ENCODE measurements at regions not wholly inside any gene's neighbourhood (a gene's known extent, or its start where the extent isn't known, plus 50 kb on each side); places are given as distances from the start of the nearest gene placed in this dataset.

GRCh38 chr13:33711436-33711835 lies 106.5 kb upstream of the RFC3 start:
- DNase-seq (ENCODE audit: low read depth) = no peak

DNA sequence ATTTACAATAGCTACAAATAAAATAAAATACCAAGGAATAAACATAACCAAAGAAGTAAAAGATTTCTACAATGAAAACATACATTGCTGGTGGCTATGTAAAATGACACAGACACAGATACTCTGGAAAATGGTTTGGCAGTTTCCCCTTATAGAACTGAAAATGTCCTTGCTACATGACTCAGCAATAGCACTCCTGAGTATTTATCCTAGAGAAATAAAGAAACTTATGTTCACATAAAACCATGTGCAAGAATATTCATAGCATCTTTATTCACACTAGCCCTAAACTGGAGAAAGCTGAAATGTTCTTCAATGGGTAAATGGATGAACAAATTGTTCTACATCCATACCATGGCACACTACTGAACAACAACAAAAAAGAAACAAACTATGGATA lies 100.2 kb upstream of the RFC3 start:
- DNase-seq (ENCODE audit: low read depth) = no peak

- no peak for DNase-seq (ENCODE audit: low read depth)
These were observed 96.2 kb upstream of the RFC3 start for GRCh38 chr13:33721724-33722123.

DNA sequence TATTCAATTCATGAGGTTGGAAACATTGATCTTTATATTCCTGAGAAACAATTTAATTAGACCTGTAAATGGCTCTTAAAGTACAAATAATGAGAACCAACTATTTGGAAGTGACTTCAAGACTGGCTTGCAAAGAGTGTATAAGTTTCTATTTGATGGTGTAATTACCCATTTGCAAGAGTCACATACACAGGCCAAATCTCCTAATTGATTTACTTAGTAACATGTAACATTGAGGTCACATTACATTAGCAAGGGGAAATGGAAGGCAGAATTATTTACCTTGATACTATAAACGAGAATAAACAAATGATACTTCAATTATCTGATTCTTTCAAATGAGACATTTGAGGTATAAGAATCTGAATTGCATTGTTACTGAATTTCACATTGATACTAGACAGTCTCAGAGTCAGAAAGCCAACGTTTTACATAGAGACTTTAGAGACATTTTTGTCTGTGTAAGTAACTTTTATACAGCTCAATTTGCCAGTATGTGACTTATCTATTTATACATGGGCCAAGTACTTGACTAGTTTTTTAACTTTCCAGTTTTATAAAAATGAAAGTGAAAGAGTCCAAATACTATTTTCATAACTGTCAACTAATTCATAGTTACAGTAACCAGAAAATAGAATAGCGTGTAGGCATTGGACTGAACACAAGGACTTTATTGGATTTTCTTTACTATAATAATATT lies 95.6 kb upstream of the RFC3 start:
- no peak for DNase-seq (ENCODE audit: low read depth)

DNA sequence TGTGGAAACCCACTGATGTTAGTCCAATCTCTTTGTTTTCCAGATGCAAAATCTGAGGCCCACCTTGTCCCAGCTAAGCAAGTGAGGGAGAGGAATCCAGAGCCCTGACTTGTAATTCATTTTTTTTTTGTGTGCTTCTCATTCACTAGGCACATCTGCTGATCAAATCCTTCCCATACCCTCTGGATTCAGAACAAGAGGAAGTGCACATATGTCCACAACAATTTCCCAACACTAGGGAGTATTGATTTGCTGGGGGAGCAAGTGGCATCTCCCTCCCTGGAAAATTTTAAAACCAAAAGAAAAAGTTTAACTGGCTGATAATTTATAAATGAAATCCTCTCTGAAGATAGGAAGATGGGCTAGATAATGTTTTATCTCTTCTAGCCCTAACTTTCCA lies 94.6 kb upstream of the RFC3 start:
- no peak for DNase-seq (ENCODE audit: low read depth)

GRCh38 chr13:33723772-33724435 lies 94.0 kb upstream of the RFC3 start:
- DNase-seq (ENCODE audit: low read depth) = no peak

GRCh38 chr13:33725340-33725739 lies 92.6 kb upstream of the RFC3 start:
- no peak for DNase-seq (ENCODE audit: low read depth)

GRCh38 chr13:33727297-33728083 lies 90.5 kb upstream of the RFC3 start:
- DNase-seq (ENCODE audit: low read depth) = no peak

GRCh38 chr13:33728271-33729037 lies 89.5 kb upstream of the RFC3 start:
- DNase-seq (ENCODE audit: low read depth) = no peak

DNA sequence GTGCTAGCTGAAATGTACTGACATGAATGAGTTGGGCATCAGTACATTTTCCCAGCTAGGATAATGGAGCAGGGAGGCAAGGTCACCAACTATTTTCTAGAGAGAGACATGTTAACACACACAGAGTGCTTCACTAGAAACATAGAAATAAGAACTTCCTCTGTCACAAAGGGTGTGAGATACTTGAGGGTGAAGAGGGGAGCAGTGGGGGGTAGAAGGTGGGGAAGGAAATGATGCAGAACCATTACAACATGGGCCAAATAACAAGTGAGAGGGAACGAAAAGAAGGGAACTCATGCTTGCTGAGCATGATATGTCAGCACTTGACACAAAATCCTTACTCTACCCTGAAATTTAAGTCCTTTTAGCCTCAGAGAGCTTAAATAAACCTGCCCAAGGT lies 87.8 kb upstream of the RFC3 start:
- no peak for DNase-seq (ENCODE audit: low read depth)

- no peak for DNase-seq (ENCODE audit: low read depth)
These were observed 87.3 kb upstream of the RFC3 start for GRCh38 chr13:33730619-33731018.

DNA sequence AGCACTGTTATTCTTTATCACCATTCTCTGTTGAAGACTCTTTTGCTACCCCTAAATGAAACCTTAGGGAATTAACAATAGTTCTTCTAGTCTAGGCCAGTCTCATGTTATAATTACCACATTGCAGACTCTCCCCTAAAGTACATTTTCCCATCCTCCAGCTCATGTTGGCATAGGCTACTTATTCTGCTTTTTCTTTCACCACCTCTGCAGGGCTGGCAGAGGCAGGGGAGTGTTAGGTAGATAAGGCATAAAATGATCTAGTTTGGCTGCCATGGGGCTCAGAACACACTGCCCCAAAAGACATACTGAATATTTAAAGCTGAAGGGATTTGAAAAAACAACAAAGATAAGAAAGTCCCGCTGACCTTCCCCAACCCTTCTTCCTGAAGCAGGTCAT lies 82.7 kb upstream of the RFC3 start:
- no peak for DNase-seq (ENCODE audit: low read depth)

GRCh38 chr13:33739254-33739653 lies 78.7 kb upstream of the RFC3 start:
- DNase-seq (ENCODE audit: low read depth) = no peak

- DNase-seq (ENCODE audit: low read depth) = no peak
These were observed 77.8 kb upstream of the RFC3 start for GRCh38 chr13:33740134-33740538.

GRCh38 chr13:33742321-33742720 lies 75.6 kb upstream of the RFC3 start:
- no peak for DNase-seq (ENCODE audit: low read depth)

- no peak for DNase-seq (ENCODE audit: low read depth)
These were observed 74.2 kb upstream of the RFC3 start for GRCh38 chr13:33743438-33744368.

- no peak for DNase-seq (ENCODE audit: low read depth)
These were observed 73.2 kb upstream of the RFC3 start for GRCh38 chr13:33744589-33745369.

- no peak for DNase-seq (ENCODE audit: low read depth)
These were observed 72.3 kb upstream of the RFC3 start for GRCh38 chr13:33745370-33746324.

GRCh38 chr13:33746867-33747266 lies 71.1 kb upstream of the RFC3 start:
- DNase-seq (ENCODE audit: low read depth) = no peak

Measured in stimulated activated CD8-positive, alpha-beta memory T cell treated with anti-CD3 and anti-CD28 coated beads, Interleukin-12 subunit alpha, Interleukin-12 subunit beta, amount 100 ng/mL, for 4 hours (primary cell).